ENCODE measurements at regions not wholly inside any gene's neighbourhood (a gene's known extent, or its start where the extent isn't known, plus 50 kb on each side); places are given as distances from the start of the nearest gene placed in this dataset.
"Not testable (repeated sequence)": the region's sequence is repeated elsewhere in the genome, so short reads cannot be mapped to it uniquely, and the experiment has no call there.

GRCh38 chr2:154960802-154961583 lies 262.5 kb downstream of the KCNJ3 start:
- intact Hi-C loops (cut with DNase I) = no loop called here
- DNase-seq (ENCODE audit: extremely low spot score in 2 of 2) = no peak
- H3K27me3 ChIP-seq = no peaks in the 10 kb centered on the region
- no peak overlapping the region for H3K4me3 ChIP-seq
- H3K36me3 ChIP-seq = no peaks in the 10 kb centered on the region
- no peaks in the 10 kb centered on the region for H3K4me1 ChIP-seq
- no peak overlapping the region for H3K27ac ChIP-seq
- no peaks in the 10 kb centered on the region for H3K9me3 ChIP-seq
- TF ChIP-seq, protein P1, sequence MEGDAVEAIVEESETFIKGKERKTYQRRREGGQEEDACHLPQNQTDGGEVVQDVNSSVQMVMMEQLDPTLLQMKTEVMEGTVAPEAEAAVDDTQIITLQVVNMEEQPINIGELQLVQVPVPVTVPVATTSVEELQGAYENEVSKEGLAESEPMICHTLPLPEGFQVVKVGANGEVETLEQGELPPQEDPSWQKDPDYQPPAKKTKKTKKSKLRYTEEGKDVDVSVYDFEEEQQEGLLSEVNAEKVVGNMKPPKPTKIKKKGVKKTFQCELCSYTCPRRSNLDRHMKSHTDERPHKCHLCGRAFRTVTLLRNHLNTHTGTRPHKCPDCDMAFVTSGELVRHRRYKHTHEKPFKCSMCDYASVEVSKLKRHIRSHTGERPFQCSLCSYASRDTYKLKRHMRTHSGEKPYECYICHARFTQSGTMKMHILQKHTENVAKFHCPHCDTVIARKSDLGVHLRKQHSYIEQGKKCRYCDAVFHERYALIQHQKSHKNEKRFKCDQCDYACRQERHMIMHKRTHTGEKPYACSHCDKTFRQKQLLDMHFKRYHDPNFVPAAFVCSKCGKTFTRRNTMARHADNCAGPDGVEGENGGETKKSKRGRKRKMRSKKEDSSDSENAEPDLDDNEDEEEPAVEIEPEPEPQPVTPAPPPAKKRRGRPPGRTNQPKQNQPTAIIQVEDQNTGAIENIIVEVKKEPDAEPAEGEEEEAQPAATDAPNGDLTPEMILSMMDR (IDR thresholded peaks at IDR 0.05) = no peak
- no peak for TF ChIP-seq POLR2A (IDR thresholded peaks at IDR 0.05)
- no peak for TF ChIP-seq POLR2AphosphoS5 (IDR thresholded peaks at IDR 0.05; ENCODE audit: insufficient read depth in 1 of 2, low read depth in 1 of 2)

- no peaks in the 10 kb centered on the region for H3K36me3 ChIP-seq
- TF ChIP-seq POLR2A (IDR thresholded peaks at IDR 0.05) (no peak), POLR2AphosphoS5 (IDR thresholded peaks at IDR 0.05; ENCODE audit: insufficient read depth in 1 of 2, low read depth in 1 of 2) (no peak)
- TF ChIP-seq, protein P1 (IDR thresholded peaks at IDR 0.05) = no peak
- no peak overlapping the region for H3K27ac ChIP-seq
- H3K4me3 ChIP-seq = no peak overlapping the region
- intact Hi-C loops (cut with DNase I) = no loop called here
- DNase-seq (ENCODE audit: extremely low spot score in 2 of 2) = no peak
- no peaks in the 10 kb centered on the region for H3K27me3 ChIP-seq
- no peaks in the 10 kb centered on the region for H3K4me1 ChIP-seq
- no peaks in the 10 kb centered on the region for H3K9me3 ChIP-seq
Observed at GRCh38 chr2:154952346-154952980, 254.0 kb downstream of the KCNJ3 start.

GRCh38 chr2:154947416-154947815 lies 248.9 kb downstream of the KCNJ3 start:
- H3K4me3 ChIP-seq; DNase-seq (ENCODE audit: extremely low spot score in 2 of 2); H3K27me3 ChIP-seq; H3K27ac ChIP-seq; H3K9me3 ChIP-seq; H3K4me1 ChIP-seq; intact Hi-C loops (cut with DNase I); H3K36me3 ChIP-seq: not testable (repeated sequence)

DNA sequence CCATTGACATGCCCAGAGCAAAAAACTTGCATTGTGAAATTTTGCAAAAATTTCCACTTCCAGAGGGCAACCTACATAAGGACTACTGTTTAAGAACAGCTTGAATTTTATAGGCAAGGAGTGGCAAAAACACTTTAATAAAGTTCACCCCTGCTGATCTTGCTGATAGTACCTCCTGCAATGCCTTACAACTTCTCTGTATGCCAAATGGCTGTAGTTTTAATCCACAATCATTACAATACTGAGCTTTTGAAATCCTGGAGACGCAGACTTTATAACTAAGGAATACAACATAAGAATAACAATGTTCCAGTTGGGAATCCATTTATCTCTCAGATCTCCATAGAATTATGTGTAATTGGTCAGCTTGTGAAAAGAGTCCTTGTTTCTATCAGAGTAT lies 247.5 kb downstream of the KCNJ3 start:
- Histone ChIP-seq H3K27me3 (no peaks in the 10 kb centered on the region), H3K4me3 (no peak overlapping the region), H3K36me3 (no peaks in the 10 kb centered on the region), H3K4me1 (no peaks in the 10 kb centered on the region), H3K9me3 (no peaks in the 10 kb centered on the region), H3K27ac (no peak overlapping the region)
- no peak for TF ChIP-seq POLR2A (IDR thresholded peaks at IDR 0.05)
- no peak for TF ChIP-seq POLR2AphosphoS5 (IDR thresholded peaks at IDR 0.05; ENCODE audit: insufficient read depth in 1 of 2, low read depth in 1 of 2)
- intact Hi-C loops (cut with DNase I) = no loop called here
- no peak for DNase-seq (ENCODE audit: extremely low spot score in 2 of 2)

- H3K36me3 ChIP-seq = no peaks in the 10 kb centered on the region
- no peaks in the 10 kb centered on the region for H3K4me1 ChIP-seq
- no peaks in the 10 kb centered on the region for H3K27me3 ChIP-seq
- DNase-seq (ENCODE audit: extremely low spot score in 2 of 2) = no peak
- H3K27ac ChIP-seq = no peak overlapping the region
- H3K9me3 ChIP-seq = no peaks in the 10 kb centered on the region
- TF ChIP-seq POLR2AphosphoS5 (IDR thresholded peaks at IDR 0.05; ENCODE audit: insufficient read depth in 1 of 2, low read depth in 1 of 2) = no peak
- TF ChIP-seq POLR2A (IDR thresholded peaks at IDR 0.05) = no peak
- TF ChIP-seq, protein P1 (IDR thresholded peaks at IDR 0.05) = no peak
- H3K4me3 ChIP-seq = no peak overlapping the region
- intact Hi-C loops (cut with DNase I) = no loop called here
Observed at GRCh38 chr2:154941379-154941778, 242.9 kb downstream of the KCNJ3 start.

- TF ChIP-seq POLR2A (IDR thresholded peaks at IDR 0.05) (no peak), POLR2AphosphoS5 (IDR thresholded peaks at IDR 0.05; ENCODE audit: insufficient read depth in 1 of 2, low read depth in 1 of 2) (no peak)
- TF ChIP-seq, protein P1 (IDR thresholded peaks at IDR 0.05) = no peak
- Histone ChIP-seq H3K4me1 (no peaks in the 10 kb centered on the region), H3K9me3 (no peaks in the 10 kb centered on the region), H3K36me3 (no peaks in the 10 kb centered on the region), H3K27me3 (no peaks in the 10 kb centered on the region), H3K27ac (no peak overlapping the region), H3K4me3 (no peak overlapping the region)
- intact Hi-C loops (cut with DNase I) = no loop called here
- DNase-seq (ENCODE audit: extremely low spot score in 2 of 2) = no peak
Observed at GRCh38 chr2:154934213-154934612, 235.7 kb downstream of the KCNJ3 start.
